ENCODE measurements at regions not wholly inside any gene's neighbourhood (a gene's known extent, or its start where the extent isn't known, plus 50 kb on each side); places are given as distances from the start of the nearest gene placed in this dataset.

GRCh38 chr5:165108809-165109208, 1603.4 kb downstream of the MAT2B start:
- no peaks in the 10 kb centered on the region for H3K36me3 ChIP-seq
- H3K27ac ChIP-seq: no peak overlapping the region
- no peaks in the 10 kb centered on the region for H3K9me3 ChIP-seq (ENCODE audit: low read depth)
- H3K4me3 ChIP-seq: no peak overlapping the region
- TF ChIP-seq, protein P1, sequence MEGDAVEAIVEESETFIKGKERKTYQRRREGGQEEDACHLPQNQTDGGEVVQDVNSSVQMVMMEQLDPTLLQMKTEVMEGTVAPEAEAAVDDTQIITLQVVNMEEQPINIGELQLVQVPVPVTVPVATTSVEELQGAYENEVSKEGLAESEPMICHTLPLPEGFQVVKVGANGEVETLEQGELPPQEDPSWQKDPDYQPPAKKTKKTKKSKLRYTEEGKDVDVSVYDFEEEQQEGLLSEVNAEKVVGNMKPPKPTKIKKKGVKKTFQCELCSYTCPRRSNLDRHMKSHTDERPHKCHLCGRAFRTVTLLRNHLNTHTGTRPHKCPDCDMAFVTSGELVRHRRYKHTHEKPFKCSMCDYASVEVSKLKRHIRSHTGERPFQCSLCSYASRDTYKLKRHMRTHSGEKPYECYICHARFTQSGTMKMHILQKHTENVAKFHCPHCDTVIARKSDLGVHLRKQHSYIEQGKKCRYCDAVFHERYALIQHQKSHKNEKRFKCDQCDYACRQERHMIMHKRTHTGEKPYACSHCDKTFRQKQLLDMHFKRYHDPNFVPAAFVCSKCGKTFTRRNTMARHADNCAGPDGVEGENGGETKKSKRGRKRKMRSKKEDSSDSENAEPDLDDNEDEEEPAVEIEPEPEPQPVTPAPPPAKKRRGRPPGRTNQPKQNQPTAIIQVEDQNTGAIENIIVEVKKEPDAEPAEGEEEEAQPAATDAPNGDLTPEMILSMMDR (IDR thresholded peaks at IDR 0.05; ENCODE audit: low read depth, low read length): no peak
- DNase-seq (ENCODE audit: low read depth in 1 of 2, low spot score in 1 of 2): no peak
- H3K4me1 ChIP-seq (ENCODE audit: low read depth): peaks cover 8% of the 10 kb centered on the region
- no peaks in the 10 kb centered on the region for H3K27me3 ChIP-seq

GRCh38 chr5:165119175-165119574, 1613.8 kb downstream of the MAT2B start:
- no peaks in the 10 kb centered on the region for H3K27me3 ChIP-seq
- H3K4me1 ChIP-seq (ENCODE audit: low read depth): no peaks in the 10 kb centered on the region
- H3K9me3 ChIP-seq (ENCODE audit: low read depth): no peaks in the 10 kb centered on the region
- no peak overlapping the region for H3K4me3 ChIP-seq
- no peak for DNase-seq (ENCODE audit: low read depth in 1 of 2, low spot score in 1 of 2)
- TF ChIP-seq, protein P1 (IDR thresholded peaks at IDR 0.05; ENCODE audit: low read depth, low read length): no peak
- H3K27ac ChIP-seq: no peak overlapping the region
- no peaks in the 10 kb centered on the region for H3K36me3 ChIP-seq

DNA sequence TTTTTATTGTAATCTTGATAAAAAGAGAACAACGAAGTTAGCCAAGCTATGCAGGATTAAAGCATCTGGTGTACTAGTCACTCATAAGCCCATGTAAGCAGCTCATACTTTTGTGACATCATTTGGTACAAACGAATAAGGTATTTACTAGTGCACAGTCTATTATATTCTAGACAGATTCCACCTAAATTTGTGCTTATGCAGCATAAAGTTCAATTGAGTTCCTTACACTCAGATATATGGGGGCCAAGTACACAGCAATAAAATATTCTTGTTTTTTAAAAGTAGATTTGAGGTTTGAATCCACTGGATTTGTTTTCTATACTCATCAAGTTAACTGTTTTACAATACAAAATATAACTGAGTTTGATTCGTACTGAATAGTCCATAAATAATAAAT, 1621.2 kb downstream of the MAT2B start:
- no peaks in the 10 kb centered on the region for H3K36me3 ChIP-seq
- H3K9me3 ChIP-seq (ENCODE audit: low read depth): no peaks in the 10 kb centered on the region
- no peak overlapping the region for H3K4me3 ChIP-seq
- no peak for DNase-seq (ENCODE audit: low read depth in 1 of 2, low spot score in 1 of 2)
- no peaks in the 10 kb centered on the region for H3K27me3 ChIP-seq
- no peak overlapping the region for H3K27ac ChIP-seq
- TF ChIP-seq, protein P1 (IDR thresholded peaks at IDR 0.05; ENCODE audit: low read depth, low read length): no peak
- no peaks in the 10 kb centered on the region for H3K4me1 ChIP-seq (ENCODE audit: low read depth)

GRCh38 chr5:165127941-165128340, 1622.5 kb downstream of the MAT2B start:
- Histone ChIP-seq H3K9me3 (ENCODE audit: low read depth) (no peaks in the 10 kb centered on the region), H3K4me1 (ENCODE audit: low read depth) (no peaks in the 10 kb centered on the region), H3K27me3 (no peaks in the 10 kb centered on the region), H3K36me3 (no peaks in the 10 kb centered on the region), H3K27ac (no peak overlapping the region), H3K4me3 (no peak overlapping the region)
- DNase-seq (ENCODE audit: low read depth in 1 of 2, low spot score in 1 of 2): no peak
- TF ChIP-seq, protein P1 (IDR thresholded peaks at IDR 0.05; ENCODE audit: low read depth, low read length): no peak

DNA sequence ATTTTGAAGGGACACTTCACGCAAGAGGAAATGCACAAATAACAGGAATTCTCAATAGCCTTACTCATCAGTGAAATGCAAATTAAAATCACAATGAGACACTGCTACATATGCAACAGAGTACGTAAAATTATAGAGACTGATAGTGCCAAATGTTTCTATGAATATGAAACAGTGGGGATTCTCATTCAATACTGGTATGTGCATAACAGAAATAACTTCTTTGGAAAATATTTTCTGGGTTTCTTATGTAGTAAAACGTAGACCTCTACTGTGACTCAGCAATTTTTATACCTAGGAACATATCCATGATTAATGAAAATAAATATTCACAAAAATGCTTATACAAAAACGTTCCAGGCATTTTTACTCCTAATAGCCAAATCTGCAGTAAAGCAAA, 1625.2 kb downstream of the MAT2B start:
- TF ChIP-seq, protein P1 (IDR thresholded peaks at IDR 0.05; ENCODE audit: low read depth, low read length): no peak
- no peak for DNase-seq (ENCODE audit: low read depth in 1 of 2, low spot score in 1 of 2)

DNA sequence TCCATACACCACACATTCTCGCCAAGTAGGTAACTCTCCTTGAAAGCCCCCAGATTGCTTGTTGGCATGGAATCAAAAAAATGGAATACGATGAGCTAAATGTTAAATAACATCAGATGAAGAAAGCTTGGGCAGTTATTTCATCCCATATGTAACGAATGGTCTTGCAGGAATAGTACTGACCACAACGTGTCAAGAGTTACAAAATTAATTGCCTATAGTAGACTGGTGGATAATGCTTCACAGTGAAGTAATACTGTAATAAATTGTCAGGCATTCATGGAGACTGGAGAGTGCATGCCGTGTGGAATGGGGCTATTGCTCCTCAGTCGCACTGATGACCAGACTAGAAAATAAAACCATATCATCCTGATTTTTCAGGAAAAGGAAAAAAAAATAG, 1628.7 kb downstream of the MAT2B start:
- Histone ChIP-seq H3K9me3 (ENCODE audit: low read depth) (no peaks in the 10 kb centered on the region), H3K27me3 (no peaks in the 10 kb centered on the region), H3K27ac (no peak overlapping the region), H3K4me1 (ENCODE audit: low read depth) (peaks cover 26% of the 10 kb centered on the region), H3K4me3 (no peak overlapping the region), H3K36me3 (no peaks in the 10 kb centered on the region)
- TF ChIP-seq, protein P1 (IDR thresholded peaks at IDR 0.05; ENCODE audit: low read depth, low read length): no peak
- no peak for DNase-seq (ENCODE audit: low read depth in 1 of 2, low spot score in 1 of 2)

More for the DNA sequence above, 1625.2 kb downstream of the MAT2B start:
- Histone ChIP-seq H3K4me3 (no peak overlapping the region), H3K36me3 (no peaks in the 10 kb centered on the region), H3K27ac (no peak overlapping the region), H3K4me1 (ENCODE audit: low read depth) (peaks cover 9% of the 10 kb centered on the region), H3K27me3 (no peaks in the 10 kb centered on the region), H3K9me3 (ENCODE audit: low read depth) (no peaks in the 10 kb centered on the region)

All from cardiac muscle cell (in vitro differentiated cells and primary cell).